GM23338 (cell line): ENCODE measurements at regions not wholly inside any gene's neighbourhood (a gene's known extent, or its start where the extent isn't known, plus 50 kb on each side); places are given as distances from the start of the nearest gene placed in this dataset.

ENCODE experiments used
- ATAC-seq: fragments of 200-7000 bp; cut with Tn5 transposase; 3 replicates; pipeline ENCODE4 v1.9.1; 2020
- DNase-seq: peaks from one replicate; pipeline ENCODE4 v3.0.0-alpha.2; 2015; ENCODE audit warnings: low spot score
- H2AFZ ChIP-seq: fragments of 200-600 bp; sonication (generic); 2 replicates; pipeline ENCODE4 v1.8.0; 2016; ENCODE audit warnings: antibody characterized with exemption, mild to moderate bottlenecking, moderate library complexity
- H3F3A ChIP-seq: fragments of 200-600 bp; sonication (generic); replicated peaks from 2 replicates; pipeline ENCODE4 v1.8.0; 2017; ENCODE audit warnings: antibody characterized with exemption, mixed run types, low read depth
- H3K27ac ChIP-seq: fragments of 200-600 bp; sonication (generic); 2 replicates; pipeline ENCODE4 v1.6.1; 2016; ENCODE audit warnings: low read depth
- H3K27me3 ChIP-seq: fragments of 200-600 bp; sonication (generic); 2 replicates; pipeline ENCODE4 v1.8.0; 2016; ENCODE audit warnings: mild to moderate bottlenecking, mixed run types, moderate library complexity; ENCODE audit not compliant: insufficient read depth
- H3K36me3 ChIP-seq: fragments of 200-600 bp; sonication (generic); 2 replicates; pipeline ENCODE4 v1.8.0; 2016; ENCODE audit warnings: mild to moderate bottlenecking; ENCODE audit not compliant: insufficient read depth
- H3K4me1 ChIP-seq: fragments of 200-600 bp; sonication (generic); 2 replicates; pipeline ENCODE4 v1.8.0; 2016; ENCODE audit warnings: mild to moderate bottlenecking, moderate library complexity; ENCODE audit not compliant: insufficient read depth
- H3K4me2 ChIP-seq: fragments of 200-600 bp; sonication (generic); 2 replicates; pipeline ENCODE4 v1.7.1; 2017; ENCODE audit warnings: mixed run types
- H3K4me3 ChIP-seq: fragments of 200-600 bp; sonication (generic); 2 replicates; pipeline ENCODE4 v1.6.1; 2016; ENCODE audit warnings: mixed run types
- H3K79me2 ChIP-seq: fragments of 200-600 bp; sonication (generic); replicated peaks from 2 replicates; pipeline ENCODE4 v1.8.0; 2017; ENCODE audit warnings: mild to moderate bottlenecking; ENCODE audit not compliant: insufficient read depth
- H3K9me2 ChIP-seq: fragments of 200-600 bp; sonication (generic); 2 replicates; pipeline ENCODE4 v1.8.0; 2017; ENCODE audit not compliant: insufficient read depth
- H4K20me1 ChIP-seq: fragments of 200-600 bp; sonication (generic); replicated peaks from 2 replicates; pipeline ENCODE4 v1.8.0; 2017; ENCODE audit warnings: mild to moderate bottlenecking; ENCODE audit not compliant: insufficient read depth
- H3K27ac Mint-ChIP-seq: 2 replicates; pipeline ENCODE4 v1.8.0; 2020; ENCODE audit warnings: inconsistent platforms, mild to moderate bottlenecking, moderate library complexity, mixed read lengths
- H3K27me3 Mint-ChIP-seq: 3 replicates; pipeline ENCODE4 v1.8.0; 2022; ENCODE audit warnings: low read depth, mild to moderate bottlenecking, moderate library complexity, mixed read lengths, inconsistent platforms; ENCODE audit not compliant: insufficient read depth, poor library complexity
- H3K36me3 Mint-ChIP-seq: 3 replicates; pipeline ENCODE4 v1.8.0; 2021; ENCODE audit warnings: low read depth, mild to moderate bottlenecking, inconsistent platforms, moderate library complexity, mixed read lengths
- H3K4me1 Mint-ChIP-seq: 3 replicates; pipeline ENCODE4 v1.8.0; 2020; ENCODE audit warnings: mild to moderate bottlenecking, inconsistent platforms, mixed read lengths
- H3K4me3 Mint-ChIP-seq: 3 replicates; pipeline ENCODE4 v1.8.0; 2021; ENCODE audit warnings: moderate library complexity, mild to moderate bottlenecking, inconsistent platforms, mixed read lengths
- H3K9me3 Mint-ChIP-seq: 3 replicates; pipeline ENCODE4 v1.8.0; 2020; ENCODE audit warnings: moderate library complexity, mild to moderate bottlenecking, inconsistent platforms, mixed read lengths
- CTCF ChIP-seq, 2 experiments: fragments of 200-600 bp in 1 of 2; sonication (generic) in 1 of 2; conservative IDR thresholded peaks; 2 replicates each; pipeline versions ENCODE4 v1.5.1 to v1.6.1; 2016 to 2017; ENCODE audit warnings: antibody characterized with exemption in 2 of 2, low read depth in 2 of 2, mild to moderate bottlenecking in 2 of 2, moderate library complexity in 1 of 2
- ZNF462 ChIP-seq: fragments of 250-450 bp; sonication (Bioruptor Pico); IDR thresholded peaks from 2 replicates; pipeline ENCODE4 v1.5.0; 2020; ENCODE audit warnings: mild to moderate bottlenecking, moderate library complexity

- no peak for TF ChIP-seq ZNF462 (CRISPR knock-in tag)
Measured at GRCh38 chr19:30254789-30255188, 117.4 kb upstream of the ZNF536 start (continued).

GRCh38 chr19:30255791-30256495, 116.2 kb upstream of the ZNF536 start:
- Histone ChIP-seq H2AFZ (peak overlapping the region; percentile 33), H3K79me2 (no peaks in the 10 kb centered on the region), H3K4me3 (no peak overlapping the region), H3K9me2 (peaks cover 18% of the 10 kb centered on the region), H3K36me3 (no peaks in the 10 kb centered on the region), H3K4me2 (peak overlapping the region; percentile 48), H3K27me3 (no peaks in the 10 kb centered on the region), H3K4me1 (peaks cover 26% of the 10 kb centered on the region), H4K20me1 (no peaks in the 10 kb centered on the region), H3F3A (no peaks in the 10 kb centered on the region), H3K27ac (no peak overlapping the region)
- Mint-ChIP-seq H3K27ac (peak overlapping the region; percentile 4; the same call in 1 of the 2 replicates), H3K4me3 (peak overlapping the region; percentile 1; the same call in 1 of the 3 replicates), H3K9me3 (no peaks in the 10 kb centered on the region; the same call in 2 of the 3 replicates), H3K36me3 (no peaks in the 10 kb centered on the region), H3K27me3 (no peaks in the 10 kb centered on the region), H3K4me1 (peaks cover 43% of the 10 kb centered on the region)
- ATAC-seq (peak; percentile 99), DNase-seq (peak; percentile 63)
- peak in 1 of 2 experiments; percentile 9; a peak in 1 of 4 replicates for TF ChIP-seq CTCF (conservative IDR thresholded peaks at IDR 0.05; ENCODE audit: low read depth in 2 of 2)
- no peak for TF ChIP-seq ZNF462 (CRISPR knock-in tag)
